Caco-2 (cell line): ENCODE measurements at regions not wholly inside any gene's neighbourhood (a gene's known extent, or its start where the extent isn't known, plus 50 kb on each side); places are given as distances from the start of the nearest gene placed in this dataset.

Source experiments
- BruUV-seq: library from RNA; stranded (reverse); fragments of 400-500 nt; replicated peaks from 2 replicates; lab custom pipeline; 2021; lab: Mats Ljungman, UMichigan
- CTCF ChIA-PET: fragments of 300-600 bp; sonication (Branson Sonifier 250); formaldehyde crosslinking; loops from one replicate; lab custom pipeline; 2022; ENCODE audit warnings: antibody characterized with exemption; lab: Charles Lee
- POLR2A ChIA-PET: fragments of 300-600 bp; sonication (Branson Sonifier 250); formaldehyde crosslinking; loops from one replicate; lab custom pipeline; 2022; ENCODE audit warnings: antibody characterized with exemption; lab: Charles Lee
- DNase-seq, 2 experiments: peaks; one replicate each; pipeline versions ENCODE4 v3.0.0 to v3.0.0-alpha.2; 2020 to 2022
- H3K27me3 ChIP-seq: replicated peaks from 2 replicates; pipeline ENCODE4 v1.6.0; 2011; ENCODE audit warnings: low read length; ENCODE audit not compliant: control insufficient read depth, insufficient read depth
- H3K36me3 ChIP-seq: 2 replicates; pipeline ENCODE4 v1.5.1; 2011; ENCODE audit warnings: low read length; ENCODE audit not compliant: control insufficient read depth, insufficient read depth
- H3K4me1 ChIP-seq: fragments of 250-450 bp; sonication (Bioruptor Pico); 2 replicates; pipeline ENCODE4 v1.5.1; 2020; ENCODE audit warnings: mild to moderate bottlenecking
- H3K4me3 ChIP-seq: 2 replicates; pipeline ENCODE4 v1.5.1; 2011; ENCODE audit warnings: low read depth, mild to moderate bottlenecking, control low read depth, low read length
- H3K9me3 ChIP-seq: fragments of 250-450 bp; sonication (Bioruptor Pico); 2 replicates; pipeline ENCODE4 v1.5.1; 2020; ENCODE audit warnings: mild to moderate bottlenecking, moderate library complexity
- H3K27ac Mint-ChIP-seq: one replicate; pipeline ENCODE4 v1.8.0; 2022; ENCODE audit warnings: mixed read lengths; ENCODE audit not compliant: unreplicated experiment
- H3K27me3 Mint-ChIP-seq: one replicate; pipeline ENCODE4 v1.8.0; 2022; ENCODE audit warnings: mixed read lengths; ENCODE audit not compliant: insufficient read depth, unreplicated experiment
- H3K36me3 Mint-ChIP-seq: one replicate; pipeline ENCODE4 v1.8.0; 2022; ENCODE audit warnings: mild to moderate bottlenecking, mixed read lengths; ENCODE audit not compliant: insufficient read depth, unreplicated experiment
- H3K4me1 Mint-ChIP-seq: one replicate; pipeline ENCODE4 v1.8.0; 2022; ENCODE audit warnings: low read depth, mixed read lengths; ENCODE audit not compliant: unreplicated experiment
- H3K4me3 Mint-ChIP-seq: one replicate; pipeline ENCODE4 v1.8.0; 2022; ENCODE audit warnings: mild to moderate bottlenecking, moderate library complexity, mixed read lengths; ENCODE audit not compliant: unreplicated experiment
- H3K9me3 Mint-ChIP-seq: one replicate; pipeline ENCODE4 v1.8.0; 2022; ENCODE audit warnings: mixed read lengths; ENCODE audit not compliant: unreplicated experiment
- intact Hi-C: fragments of 100-400 bp; cut with micrococcal nuclease; formaldehyde crosslinking; loops from one replicate; pipeline ENCODE4 v1.10.0; 2022; ENCODE audit not compliant: unreplicated experiment
- TF ChIP-seq, protein P1 (sequence below), 2 experiments: fragments of 200-600 bp in 1 of 2; IDR thresholded peaks; 1 replicate in 1 of 2; 2 replicates in 1 of 2; pipeline versions ENCODE4 v1.5.1 to v1.8.0; 2011 to 2022; ENCODE audit warnings: antibody characterized with exemption in 1 of 2, control low read depth in 1 of 2, inconsistent platforms in 1 of 2, low read depth in 1 of 2, low read length in 1 of 2, mild to moderate bottlenecking in 1 of 2, moderate library complexity in 1 of 2; ENCODE audit not compliant: insufficient read depth in 1 of 2, severe bottlenecking in 1 of 2, unreplicated experiment in 1 of 2

DNA sequence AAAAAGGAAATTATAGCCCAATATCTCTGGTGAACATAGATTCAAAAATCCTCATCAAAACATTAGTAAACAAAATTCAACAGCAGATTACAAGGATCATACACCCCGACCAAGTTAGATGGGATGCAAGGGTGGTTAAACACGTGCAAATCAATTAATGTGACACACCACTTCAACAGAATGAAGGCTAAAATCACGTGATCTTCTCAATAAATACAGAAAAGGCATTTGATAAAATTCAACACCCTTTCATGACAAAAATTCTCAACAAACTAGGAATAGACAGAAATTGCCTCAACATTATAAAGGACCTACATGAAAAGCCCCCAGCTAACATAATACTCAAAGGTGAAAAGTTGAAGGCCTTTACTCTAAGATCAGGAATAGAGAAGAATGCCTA, 590.8 kb upstream of the FZD8 start:
- H3K4me1 ChIP-seq = no peaks in the 10 kb centered on the region
- H3K4me3 Mint-ChIP-seq = no peak overlapping the region
- no peaks in the 10 kb centered on the region for H3K9me3 ChIP-seq
- H3K27ac Mint-ChIP-seq = no peak overlapping the region
- no peaks in the 10 kb centered on the region for H3K9me3 Mint-ChIP-seq
- intact Hi-C loops = no loop called here
- TF ChIP-seq, protein P1, sequence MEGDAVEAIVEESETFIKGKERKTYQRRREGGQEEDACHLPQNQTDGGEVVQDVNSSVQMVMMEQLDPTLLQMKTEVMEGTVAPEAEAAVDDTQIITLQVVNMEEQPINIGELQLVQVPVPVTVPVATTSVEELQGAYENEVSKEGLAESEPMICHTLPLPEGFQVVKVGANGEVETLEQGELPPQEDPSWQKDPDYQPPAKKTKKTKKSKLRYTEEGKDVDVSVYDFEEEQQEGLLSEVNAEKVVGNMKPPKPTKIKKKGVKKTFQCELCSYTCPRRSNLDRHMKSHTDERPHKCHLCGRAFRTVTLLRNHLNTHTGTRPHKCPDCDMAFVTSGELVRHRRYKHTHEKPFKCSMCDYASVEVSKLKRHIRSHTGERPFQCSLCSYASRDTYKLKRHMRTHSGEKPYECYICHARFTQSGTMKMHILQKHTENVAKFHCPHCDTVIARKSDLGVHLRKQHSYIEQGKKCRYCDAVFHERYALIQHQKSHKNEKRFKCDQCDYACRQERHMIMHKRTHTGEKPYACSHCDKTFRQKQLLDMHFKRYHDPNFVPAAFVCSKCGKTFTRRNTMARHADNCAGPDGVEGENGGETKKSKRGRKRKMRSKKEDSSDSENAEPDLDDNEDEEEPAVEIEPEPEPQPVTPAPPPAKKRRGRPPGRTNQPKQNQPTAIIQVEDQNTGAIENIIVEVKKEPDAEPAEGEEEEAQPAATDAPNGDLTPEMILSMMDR (IDR thresholded peaks at IDR 0.05; ENCODE audit: insufficient read depth in 1 of 2, low read depth in 1 of 2, low read length in 1 of 2, severe bottlenecking in 1 of 2, unreplicated experiment in 1 of 2) = no peak
- no peaks in the 10 kb centered on the region for H3K27me3 ChIP-seq
- no peaks in the 10 kb centered on the region for H3K36me3 ChIP-seq
- H3K27me3 Mint-ChIP-seq = peaks cover 5% of the 10 kb centered on the region
- no peaks in the 10 kb centered on the region for H3K36me3 Mint-ChIP-seq
- ChIA-PET CTCF (no interaction called here), POLR2A (no interaction called here)
- no peak overlapping the region for H3K4me3 ChIP-seq
- no peak for DNase-seq
- BruUV-seq = no TSS peak
- no peaks in the 10 kb centered on the region for H3K4me1 Mint-ChIP-seq

DNA sequence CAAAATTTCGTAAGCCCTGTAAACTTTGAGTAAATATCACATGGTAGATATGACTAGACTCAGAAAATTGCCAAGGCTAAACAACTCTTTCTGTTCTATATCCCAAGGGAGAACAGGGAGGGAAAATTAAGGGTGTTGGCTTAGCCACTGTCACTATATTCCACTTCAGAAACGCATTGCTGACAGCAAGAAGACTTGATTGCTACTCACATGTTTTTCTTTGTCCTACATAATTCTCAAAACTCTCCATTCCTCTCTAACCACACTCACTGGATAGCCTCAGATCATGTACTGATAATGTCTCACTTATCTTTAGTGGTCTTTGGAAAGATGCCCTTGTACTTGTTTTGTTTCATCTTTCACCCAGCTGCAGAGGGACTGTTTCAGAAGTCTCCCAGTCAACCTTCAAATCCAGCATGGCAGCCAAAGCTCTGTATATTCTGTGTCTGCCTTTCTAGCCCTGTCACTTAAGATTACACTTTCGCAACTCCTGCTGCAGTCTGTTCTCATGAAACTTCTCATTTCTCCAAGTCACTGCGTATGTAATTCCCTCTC, 582.4 kb upstream of the FZD8 start:
- H3K27ac Mint-ChIP-seq = no peak overlapping the region
- H3K27me3 ChIP-seq = no peaks in the 10 kb centered on the region; the same call in 1 of the 2 replicates
- H3K4me3 Mint-ChIP-seq = no peak overlapping the region
- H3K9me3 ChIP-seq = no peaks in the 10 kb centered on the region
- no peaks in the 10 kb centered on the region for H3K4me1 ChIP-seq
- intact Hi-C loops = no loop called here
- no peaks in the 10 kb centered on the region for H3K9me3 Mint-ChIP-seq
- H3K4me1 Mint-ChIP-seq = no peaks in the 10 kb centered on the region
- CTCF ChIA-PET = no interaction called here
- H3K36me3 Mint-ChIP-seq = no peaks in the 10 kb centered on the region
- H3K36me3 ChIP-seq = no peaks in the 10 kb centered on the region
- no peak for DNase-seq
- no TSS peak for BruUV-seq
- POLR2A ChIA-PET = no interaction called here
- TF ChIP-seq, protein P1 (IDR thresholded peaks at IDR 0.05; ENCODE audit: insufficient read depth in 1 of 2, low read depth in 1 of 2, low read length in 1 of 2, severe bottlenecking in 1 of 2, unreplicated experiment in 1 of 2) = no peak
- H3K27me3 Mint-ChIP-seq = peaks cover 15% of the 10 kb centered on the region
- H3K4me3 ChIP-seq = no peak overlapping the region

- Histone ChIP-seq H3K4me3 (no peak overlapping the region), H3K9me3 (0 out of 2 replicates have a peak, but pooled peaks cover 7% of the 10 kb centered on the region), H3K36me3 (no peaks in the 10 kb centered on the region), H3K27me3 (no peaks in the 10 kb centered on the region; the same call in 1 of the 2 replicates), H3K4me1 (no peaks in the 10 kb centered on the region)
- no peak for DNase-seq
- Mint-ChIP-seq H3K27ac (no peak overlapping the region), H3K4me1 (no peaks in the 10 kb centered on the region), H3K27me3 (peaks cover 15% of the 10 kb centered on the region), H3K36me3 (no peaks in the 10 kb centered on the region), H3K9me3 (no peaks in the 10 kb centered on the region), H3K4me3 (no peak overlapping the region)
- intact Hi-C loops = no loop called here
- no TSS peak for BruUV-seq
- TF ChIP-seq, protein P1 (IDR thresholded peaks at IDR 0.05; ENCODE audit: insufficient read depth in 1 of 2, low read depth in 1 of 2, low read length in 1 of 2, severe bottlenecking in 1 of 2, unreplicated experiment in 1 of 2) = no peak
- CTCF ChIA-PET = no interaction called here
- POLR2A ChIA-PET = no interaction called here
These were observed 579.0 kb upstream of the FZD8 start for GRCh38 chr10:36221101-36221500.
